ENCODE measurements at regions not wholly inside any gene's neighbourhood (a gene's known extent, or its start where the extent isn't known, plus 50 kb on each side); places are given as distances from the start of the nearest gene placed in this dataset.

- TF ChIP-seq OSR1 (CRISPR knock-in tag; IDR thresholded peaks at IDR 0.05) (no peak), PPARA (CRISPR knock-in tag; IDR thresholded peaks at IDR 0.05; ENCODE audit: borderline replicate concordance) (no peak), RARB (CRISPR knock-in tag; IDR thresholded peaks at IDR 0.05) (no peak), TCF4 (CRISPR knock-in tag; IDR thresholded peaks at IDR 0.05; ENCODE audit: borderline replicate concordance) (no peak), GLIS3 (CRISPR knock-in tag; IDR thresholded peaks at IDR 0.05) (no peak), PATZ1 (CRISPR knock-in tag; IDR thresholded peaks at IDR 0.05; ENCODE audit: borderline replicate concordance) (no peak), ZC3H10 (CRISPR knock-in tag; IDR thresholded peaks at IDR 0.05) (no peak), ESRRG (CRISPR knock-in tag; IDR thresholded peaks at IDR 0.05) (no peak), ARNTL (CRISPR knock-in tag; IDR thresholded peaks at IDR 0.05; ENCODE audit: borderline replicate concordance, low read depth) (no peak), SNAI2 (CRISPR knock-in tag; IDR thresholded peaks at IDR 0.05) (no peak), ZNF8 (CRISPR knock-in tag; IDR thresholded peaks at IDR 0.05) (no peak), ZNF565 (CRISPR knock-in tag; conservative IDR thresholded peaks at IDR 0.05; ENCODE audit: low read depth) (no peak), CREB5 (CRISPR knock-in tag; IDR thresholded peaks at IDR 0.05; ENCODE audit: low read depth) (no peak), TSHZ2 (CRISPR knock-in tag; IDR thresholded peaks at IDR 0.05) (no peak)
Observed at GRCh38 chr10:44195112-44196007, 189.5 kb downstream of the CXCL12 start.

Measured in SK-N-SH treated with all-trans-retinoic acid at 6 μM for 48 hours (cell line).